ENCODE measurements at regions not wholly inside any gene's neighbourhood (a gene's known extent, or its start where the extent isn't known, plus 50 kb on each side); places are given as distances from the start of the nearest gene placed in this dataset.
A peak's percentile ranks its signal among the peaks of the same experiment; 100 is the strongest.

DNA sequence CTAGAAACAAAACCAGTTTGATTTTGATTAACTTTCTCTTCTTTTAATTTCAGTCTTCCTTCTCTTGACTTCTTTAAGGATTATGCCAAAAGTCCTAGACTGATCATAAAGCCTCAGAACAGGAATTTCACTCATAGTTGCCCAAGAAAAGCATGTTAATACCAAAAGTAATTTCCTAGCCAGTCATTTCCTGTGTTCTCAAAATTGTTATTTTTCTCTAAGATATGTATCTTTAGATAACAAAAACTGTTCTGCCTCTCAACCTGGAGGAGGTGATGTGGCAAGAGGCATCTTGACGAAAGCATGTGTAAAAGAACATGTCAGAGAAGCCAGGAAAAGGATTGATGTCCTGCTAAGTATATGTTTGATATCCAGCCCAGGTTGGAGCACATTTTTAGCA, 78.0 kb upstream of the IPO9 start:
- 20% methylated on average over 1 of the region's 1 CpG for WGBS (ENCODE audit: low lambda C conversion rate)
- ChIA-PET POLR2A (no interaction called here), CTCF (interaction anchor here (2.9 kb wide), 1 partner anchor 239 kb away, joined by 9 read pairs; no protein-coding TSS in a partner anchor)
- peaks cover 51 to 87% of the 10 kb centered on the region in 2 experiments for H3K4me1 ChIP-seq (ENCODE audit: control insufficient read depth in 1 of 2, insufficient read depth in 2 of 2, low read depth in 1 of 2, low read length in 1 of 2)
- H3K36me3 ChIP-seq (replicated peaks in 1 of 2; ENCODE audit: control insufficient read depth in 1 of 2, insufficient read depth in 2 of 2, low read length in 1 of 2): peaks cover 0 to 42% of the 10 kb centered on the region in 2 experiments
- H3K9me3 ChIP-seq: no peaks in the 10 kb centered on the region
- H3K4me2 ChIP-seq: peak overlapping the region; percentile 68
- DNase-seq: no peak
- 0 out of 4 replicates have a peak overlapping the region, but pooled peaks of 1 of the 2 experiments have one; percentile 1 for H3K4me3 ChIP-seq (ENCODE audit: low read depth in 2 of 2, low read length in 1 of 2)
- H3K9ac ChIP-seq: peak overlapping the region; percentile 82
- H4K20me1 ChIP-seq (ENCODE audit: insufficient read depth): no peaks in the 10 kb centered on the region
- H3K27ac ChIP-seq (ENCODE audit: low read depth in 2 of 2, low read length in 1 of 2): peak overlapping the region; percentile 94 to 98
- H3K27me3 ChIP-seq (ENCODE audit: insufficient read depth): no peaks in the 10 kb centered on the region
- peaks cover 96% of the 10 kb centered on the region for H3K79me2 ChIP-seq (ENCODE audit: insufficient read depth)
- H3K9me2 ChIP-seq: no peaks in the 10 kb centered on the region
- H3F3A ChIP-seq (replicated peaks; ENCODE audit: insufficient read depth): peaks cover 81% of the 10 kb centered on the region
- TF ChIP-seq JUND (IDR thresholded peaks at IDR 0.05) (peak; percentile 73), NFIC (IDR thresholded peaks at IDR 0.05; ENCODE audit: borderline replicate concordance) (peak; percentile 72), MEF2A (IDR thresholded peaks at IDR 0.05; ENCODE audit: borderline replicate concordance, low read depth) (peak; percentile 35; the same call in 1 of the 2 replicates), SMC3 (IDR thresholded peaks at IDR 0.05; ENCODE audit: low read depth, low read length) (no peak), ELF1 (IDR thresholded peaks at IDR 0.05) (no peak), TEAD4 (IDR thresholded peaks at IDR 0.05; ENCODE audit: borderline replicate concordance, insufficient read depth) (peak; percentile 72; the same call in 1 of the 2 replicates), SIN3A (IDR thresholded peaks at IDR 0.05; ENCODE audit: borderline replicate concordance, low read depth, low read length) (no peak), RAD21 (IDR thresholded peaks at IDR 0.05; ENCODE audit: low read length) (no peak), RXRA (IDR thresholded peaks at IDR 0.05; ENCODE audit: borderline replicate concordance, low read depth) (peak; percentile 77; the same call in 1 of the 2 replicates), FOXM1 (IDR thresholded peaks at IDR 0.05; ENCODE audit: low read depth) (peak; percentile 79), YY1 (IDR thresholded peaks at IDR 0.05; ENCODE audit: low read depth) (no peak; the same call in 1 of the 2 replicates), RFX5 (IDR thresholded peaks at IDR 0.05; ENCODE audit: low read length) (no peak), TCF12 (IDR thresholded peaks at IDR 0.05) (peak; percentile 86), FOSL2 (IDR thresholded peaks at IDR 0.05; ENCODE audit: borderline replicate concordance, low read depth) (peak; percentile 80), POLR2AphosphoS5 (IDR thresholded peaks at IDR 0.05; ENCODE audit: low read depth, low read length) (0 out of 2 replicates have a peak, but pooled peaks have one; percentile 17), EP300 (IDR thresholded peaks at IDR 0.05; ENCODE audit: borderline replicate concordance in 1 of 2, low read depth in 1 of 2, low read length in 1 of 2) (peak in 1 of 2 experiments; percentile 87; a peak in 2 of 4 replicates)
- TF ChIP-seq, protein P1, sequence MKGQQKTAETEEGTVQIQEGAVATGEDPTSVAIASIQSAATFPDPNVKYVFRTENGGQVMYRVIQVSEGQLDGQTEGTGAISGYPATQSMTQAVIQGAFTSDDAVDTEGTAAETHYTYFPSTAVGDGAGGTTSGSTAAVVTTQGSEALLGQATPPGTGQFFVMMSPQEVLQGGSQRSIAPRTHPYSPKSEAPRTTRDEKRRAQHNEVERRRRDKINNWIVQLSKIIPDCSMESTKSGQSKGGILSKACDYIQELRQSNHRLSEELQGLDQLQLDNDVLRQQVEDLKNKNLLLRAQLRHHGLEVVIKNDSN (IDR thresholded peaks at IDR 0.05; ENCODE audit: borderline replicate concordance, low read depth): no peak
- TF ChIP-seq, protein P2, sequence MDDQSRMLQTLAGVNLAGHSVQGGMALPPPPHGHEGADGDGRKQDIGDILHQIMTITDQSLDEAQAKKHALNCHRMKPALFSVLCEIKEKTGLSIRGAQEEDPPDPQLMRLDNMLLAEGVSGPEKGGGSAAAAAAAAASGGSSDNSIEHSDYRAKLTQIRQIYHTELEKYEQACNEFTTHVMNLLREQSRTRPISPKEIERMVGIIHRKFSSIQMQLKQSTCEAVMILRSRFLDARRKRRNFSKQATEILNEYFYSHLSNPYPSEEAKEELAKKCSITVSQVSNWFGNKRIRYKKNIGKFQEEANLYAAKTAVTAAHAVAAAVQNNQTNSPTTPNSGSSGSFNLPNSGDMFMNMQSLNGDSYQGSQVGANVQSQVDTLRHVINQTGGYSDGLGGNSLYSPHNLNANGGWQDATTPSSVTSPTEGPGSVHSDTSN (IDR thresholded peaks at IDR 0.05): peak; percentile 73
- TF ChIP-seq, protein P3, sequence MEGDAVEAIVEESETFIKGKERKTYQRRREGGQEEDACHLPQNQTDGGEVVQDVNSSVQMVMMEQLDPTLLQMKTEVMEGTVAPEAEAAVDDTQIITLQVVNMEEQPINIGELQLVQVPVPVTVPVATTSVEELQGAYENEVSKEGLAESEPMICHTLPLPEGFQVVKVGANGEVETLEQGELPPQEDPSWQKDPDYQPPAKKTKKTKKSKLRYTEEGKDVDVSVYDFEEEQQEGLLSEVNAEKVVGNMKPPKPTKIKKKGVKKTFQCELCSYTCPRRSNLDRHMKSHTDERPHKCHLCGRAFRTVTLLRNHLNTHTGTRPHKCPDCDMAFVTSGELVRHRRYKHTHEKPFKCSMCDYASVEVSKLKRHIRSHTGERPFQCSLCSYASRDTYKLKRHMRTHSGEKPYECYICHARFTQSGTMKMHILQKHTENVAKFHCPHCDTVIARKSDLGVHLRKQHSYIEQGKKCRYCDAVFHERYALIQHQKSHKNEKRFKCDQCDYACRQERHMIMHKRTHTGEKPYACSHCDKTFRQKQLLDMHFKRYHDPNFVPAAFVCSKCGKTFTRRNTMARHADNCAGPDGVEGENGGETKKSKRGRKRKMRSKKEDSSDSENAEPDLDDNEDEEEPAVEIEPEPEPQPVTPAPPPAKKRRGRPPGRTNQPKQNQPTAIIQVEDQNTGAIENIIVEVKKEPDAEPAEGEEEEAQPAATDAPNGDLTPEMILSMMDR (IDR thresholded peaks at IDR 0.05): 0 out of 2 replicates have a peak, but pooled peaks have one; percentile 15
- TF ChIP-seq, protein P4, sequence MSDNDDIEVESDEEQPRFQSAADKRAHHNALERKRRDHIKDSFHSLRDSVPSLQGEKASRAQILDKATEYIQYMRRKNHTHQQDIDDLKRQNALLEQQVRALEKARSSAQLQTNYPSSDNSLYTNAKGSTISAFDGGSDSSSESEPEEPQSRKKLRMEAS (IDR thresholded peaks at IDR 0.05; ENCODE audit: low read depth): no peak
- no peak overlapping the region for H2AFZ ChIP-seq (ENCODE audit: low read depth)
